ENCODE measurements at regions not wholly inside any gene's neighbourhood (a gene's known extent, or its start where the extent isn't known, plus 50 kb on each side); places are given as distances from the start of the nearest gene placed in this dataset.
"Not testable (repeated sequence)": the region's sequence is repeated elsewhere in the genome, so short reads cannot be mapped to it uniquely, and the experiment has no call there.

- Histone ChIP-seq H3K27me3 (ENCODE audit: control insufficient read depth, insufficient read depth, low read length) (no peaks in the 10 kb centered on the region), H3K36me3 (replicated peaks; ENCODE audit: control insufficient read depth, insufficient read depth, low read length) (no peaks in the 10 kb centered on the region), H3K4me3 (ENCODE audit: insufficient read depth, low read depth, low read length) (no peak overlapping the region)
- DNase-seq: no peak
These were observed 1199.7 kb downstream of the CNTNAP5 start for GRCh38 chr2:125224830-125225229.

- no peak overlapping the region for H3K4me3 ChIP-seq (ENCODE audit: insufficient read depth, low read depth, low read length)
- H3K36me3 ChIP-seq (replicated peaks; ENCODE audit: control insufficient read depth, insufficient read depth, low read length): no peaks in the 10 kb centered on the region
- no peak for DNase-seq
- H3K27me3 ChIP-seq (ENCODE audit: control insufficient read depth, insufficient read depth, low read length): no peaks in the 10 kb centered on the region
These were observed 1202.8 kb downstream of the CNTNAP5 start for GRCh38 chr2:125227843-125228392.

DNA sequence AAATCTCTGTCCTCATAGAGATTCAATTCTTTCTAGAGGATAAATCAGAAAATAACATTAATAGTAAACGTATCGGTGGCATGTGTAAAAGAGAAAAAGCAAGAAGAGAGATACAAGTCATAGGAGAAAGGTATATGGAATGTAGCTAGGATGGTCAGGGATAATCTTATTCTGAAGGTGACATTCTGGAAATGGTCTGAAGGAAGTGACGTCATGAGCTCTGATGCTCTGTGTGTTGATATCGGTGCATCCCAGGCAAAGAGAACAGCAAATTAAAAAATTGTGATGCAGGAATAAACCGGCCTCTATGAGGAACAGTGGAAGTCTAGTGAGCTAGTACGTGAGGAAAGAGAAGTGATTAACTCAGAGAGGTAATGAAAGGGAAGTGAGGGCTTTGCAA, 1215.8 kb downstream of the CNTNAP5 start:
- Histone ChIP-seq H3K36me3 (replicated peaks; ENCODE audit: control insufficient read depth, insufficient read depth, low read length) (no peaks in the 10 kb centered on the region), H3K27me3 (ENCODE audit: control insufficient read depth, insufficient read depth, low read length) (no peaks in the 10 kb centered on the region), H3K4me3 (ENCODE audit: insufficient read depth, low read depth, low read length) (no peak overlapping the region)
- no peak for DNase-seq

DNA sequence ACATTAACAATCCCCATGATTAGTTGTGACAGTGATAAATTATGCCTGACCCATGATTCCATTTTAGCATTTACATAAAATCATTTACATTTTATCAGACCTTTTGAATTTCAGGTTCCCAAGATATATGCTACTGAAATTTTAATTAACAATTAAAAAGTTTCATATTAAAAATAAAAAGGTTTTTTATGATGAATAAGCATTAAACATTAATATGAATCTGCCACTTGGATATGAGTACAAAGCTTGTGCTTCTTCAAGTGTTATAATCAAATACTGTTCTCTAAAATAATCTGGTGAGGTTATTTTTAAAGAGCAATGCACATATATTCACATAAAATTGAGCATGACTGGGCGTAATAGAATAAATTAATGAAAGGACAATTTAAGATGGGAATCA, 1218.0 kb downstream of the CNTNAP5 start:
- Histone ChIP-seq H3K27me3 (ENCODE audit: control insufficient read depth, insufficient read depth, low read length) (no peaks in the 10 kb centered on the region), H3K36me3 (replicated peaks; ENCODE audit: control insufficient read depth, insufficient read depth, low read length) (no peaks in the 10 kb centered on the region), H3K4me3 (ENCODE audit: insufficient read depth, low read depth, low read length) (no peak overlapping the region)
- no peak for DNase-seq

- Histone ChIP-seq H3K36me3 (replicated peaks; ENCODE audit: control insufficient read depth, insufficient read depth, low read length) (no peaks in the 10 kb centered on the region), H3K27me3 (ENCODE audit: control insufficient read depth, insufficient read depth, low read length) (no peaks in the 10 kb centered on the region), H3K4me3 (ENCODE audit: insufficient read depth, low read depth, low read length) (no peak overlapping the region)
- DNase-seq: no peak
These were observed 1228.9 kb downstream of the CNTNAP5 start for GRCh38 chr2:125254010-125254409.

GRCh38 chr2:125259451-125259850, 1234.4 kb downstream of the CNTNAP5 start:
- Histone ChIP-seq H3K36me3 (replicated peaks; ENCODE audit: control insufficient read depth, insufficient read depth, low read length) (no peaks in the 10 kb centered on the region), H3K4me3 (ENCODE audit: insufficient read depth, low read depth, low read length) (no peak overlapping the region), H3K27me3 (ENCODE audit: control insufficient read depth, insufficient read depth, low read length) (no peaks in the 10 kb centered on the region)
- no peak for DNase-seq

DNA sequence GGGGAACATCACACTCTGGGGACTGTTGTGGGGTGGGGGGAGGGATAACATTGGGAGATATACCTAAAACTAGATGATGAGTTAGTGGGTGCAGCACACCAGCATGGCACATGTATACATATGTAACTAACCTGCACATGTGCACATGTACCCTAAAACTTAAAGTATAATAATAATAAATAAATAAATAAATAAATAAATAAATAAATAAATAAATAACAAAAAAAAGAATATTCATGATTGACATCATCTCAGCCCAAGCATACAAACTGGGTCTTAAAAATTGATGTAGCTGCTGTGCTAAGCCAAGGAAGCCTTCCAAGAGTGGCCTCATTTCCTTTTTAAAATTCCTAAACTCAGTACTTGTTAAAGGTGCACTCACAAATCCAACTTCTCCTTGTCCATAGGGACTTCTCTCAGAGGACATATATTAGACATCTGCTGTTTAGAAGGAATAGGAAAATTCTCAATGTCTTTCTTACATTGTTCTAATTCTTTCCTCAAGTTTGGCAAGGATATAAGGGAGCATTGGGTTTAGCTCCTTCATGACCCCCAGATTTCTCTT, 1235.4 kb downstream of the CNTNAP5 start:
- not testable (repeated sequence) for H3K4me3 ChIP-seq (ENCODE audit: insufficient read depth, low read depth, low read length); H3K36me3 ChIP-seq (replicated peaks; ENCODE audit: control insufficient read depth, insufficient read depth, low read length); H3K27me3 ChIP-seq (ENCODE audit: control insufficient read depth, insufficient read depth, low read length); DNase-seq

GRCh38 chr2:125264453-125264852, 1239.4 kb downstream of the CNTNAP5 start:
- H3K36me3 ChIP-seq (replicated peaks; ENCODE audit: control insufficient read depth, insufficient read depth, low read length): no peaks in the 10 kb centered on the region
- no peak overlapping the region for H3K4me3 ChIP-seq (ENCODE audit: insufficient read depth, low read depth, low read length)
- H3K27me3 ChIP-seq (ENCODE audit: control insufficient read depth, insufficient read depth, low read length): no peaks in the 10 kb centered on the region
- DNase-seq: no peak

GRCh38 chr2:125267683-125268082, 1242.6 kb downstream of the CNTNAP5 start:
- Histone ChIP-seq H3K4me3 (ENCODE audit: insufficient read depth, low read depth, low read length) (no peak overlapping the region), H3K27me3 (ENCODE audit: control insufficient read depth, insufficient read depth, low read length) (no peaks in the 10 kb centered on the region), H3K36me3 (replicated peaks; ENCODE audit: control insufficient read depth, insufficient read depth, low read length) (no peaks in the 10 kb centered on the region)
- no peak for DNase-seq

DNA sequence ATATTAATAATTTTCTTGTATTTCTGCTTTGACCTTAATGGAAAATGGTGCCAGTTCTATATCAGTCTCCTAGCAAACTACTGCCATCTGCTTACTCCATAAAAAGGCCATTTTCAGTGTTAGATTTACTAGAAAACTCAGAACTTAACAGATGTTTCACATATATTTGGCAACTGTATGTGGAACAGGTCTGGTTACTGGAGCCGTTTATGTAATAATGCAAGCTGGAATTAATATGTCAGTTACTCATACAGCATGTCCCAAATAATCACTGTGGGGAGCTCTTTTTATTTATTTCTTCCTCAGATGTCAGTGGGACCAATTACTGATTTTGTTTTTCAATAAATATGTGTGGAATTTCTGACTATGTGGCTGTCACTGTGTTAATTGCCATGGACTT, 1247.6 kb downstream of the CNTNAP5 start:
- Histone ChIP-seq H3K27me3 (ENCODE audit: control insufficient read depth, insufficient read depth, low read length) (no peaks in the 10 kb centered on the region), H3K36me3 (replicated peaks; ENCODE audit: control insufficient read depth, insufficient read depth, low read length) (no peaks in the 10 kb centered on the region)

GRCh38 chr2:125274718-125275117, 1249.6 kb downstream of the CNTNAP5 start:
- DNase-seq: no peak
- Histone ChIP-seq H3K4me3 (ENCODE audit: insufficient read depth, low read depth, low read length) (no peak overlapping the region), H3K27me3 (ENCODE audit: control insufficient read depth, insufficient read depth, low read length) (no peaks in the 10 kb centered on the region), H3K36me3 (replicated peaks; ENCODE audit: control insufficient read depth, insufficient read depth, low read length) (no peaks in the 10 kb centered on the region)

More for the DNA sequence above, 1247.6 kb downstream of the CNTNAP5 start:
- H3K4me3 ChIP-seq (ENCODE audit: insufficient read depth, low read depth, low read length): no peak overlapping the region
- DNase-seq: no peak

- no peak overlapping the region for H3K4me3 ChIP-seq (ENCODE audit: insufficient read depth, low read depth, low read length)
- H3K36me3 ChIP-seq (replicated peaks; ENCODE audit: control insufficient read depth, insufficient read depth, low read length): no peaks in the 10 kb centered on the region
- no peak for DNase-seq
- H3K27me3 ChIP-seq (ENCODE audit: control insufficient read depth, insufficient read depth, low read length): no peaks in the 10 kb centered on the region
These were observed 1255.2 kb downstream of the CNTNAP5 start for GRCh38 chr2:125280265-125280664.

- H3K4me3 ChIP-seq (ENCODE audit: insufficient read depth, low read depth, low read length): no peak overlapping the region
- H3K36me3 ChIP-seq (replicated peaks; ENCODE audit: control insufficient read depth, insufficient read depth, low read length): no peaks in the 10 kb centered on the region
- no peak for DNase-seq
- H3K27me3 ChIP-seq (ENCODE audit: control insufficient read depth, insufficient read depth, low read length): no peaks in the 10 kb centered on the region
These were observed 1256.2 kb downstream of the CNTNAP5 start for GRCh38 chr2:125281242-125281641.

GRCh38 chr2:125296742-125297141, 1271.7 kb downstream of the CNTNAP5 start:
- DNase-seq: no peak
- H3K4me3 ChIP-seq (ENCODE audit: insufficient read depth, low read depth, low read length): no peak overlapping the region
- H3K36me3 ChIP-seq (replicated peaks; ENCODE audit: control insufficient read depth, insufficient read depth, low read length): no peaks in the 10 kb centered on the region
- H3K27me3 ChIP-seq (ENCODE audit: control insufficient read depth, insufficient read depth, low read length): no peaks in the 10 kb centered on the region

DNA sequence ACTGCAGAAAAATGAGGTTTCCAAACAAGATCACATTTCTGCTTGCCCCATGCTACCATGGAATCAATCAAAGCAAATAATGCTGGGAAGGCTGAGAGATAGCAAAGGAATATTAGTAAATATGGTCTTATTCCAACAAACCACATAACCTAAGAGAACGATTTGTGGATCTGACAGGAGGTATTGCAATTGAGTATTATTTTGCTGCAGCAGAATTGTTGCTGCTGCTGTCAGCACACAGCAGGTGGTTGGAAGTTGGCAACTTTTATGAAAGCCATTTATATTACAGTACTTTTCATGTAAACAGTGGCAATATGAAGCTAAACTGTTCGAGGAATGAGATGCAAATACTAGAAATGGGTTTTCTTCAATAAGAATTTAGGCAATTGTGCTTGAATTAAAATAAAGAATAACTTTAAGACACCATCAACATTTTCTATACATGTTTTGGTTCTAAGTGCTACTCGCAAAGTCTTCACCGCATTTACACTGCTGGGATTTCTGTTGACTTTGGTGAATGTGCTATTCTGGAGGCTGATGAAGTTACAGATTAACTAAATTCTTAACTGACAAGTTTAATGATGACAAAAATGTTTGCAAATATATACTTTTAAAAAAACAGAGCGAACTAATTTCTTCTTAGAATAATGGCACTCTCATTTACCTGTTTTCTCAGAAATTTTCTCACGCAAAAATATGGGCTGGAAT, 1285.7 kb downstream of the CNTNAP5 start:
- no peak for DNase-seq
- Histone ChIP-seq H3K36me3 (replicated peaks; ENCODE audit: control insufficient read depth, insufficient read depth, low read length) (no peaks in the 10 kb centered on the region), H3K27me3 (ENCODE audit: control insufficient read depth, insufficient read depth, low read length) (no peaks in the 10 kb centered on the region), H3K4me3 (ENCODE audit: insufficient read depth, low read depth, low read length) (no peak overlapping the region)

Measured in H7 (cell line).